ENCODE measurements at regions not wholly inside any gene's neighbourhood (a gene's known extent, or its start where the extent isn't known, plus 50 kb on each side); places are given as distances from the start of the nearest gene placed in this dataset.

DNA sequence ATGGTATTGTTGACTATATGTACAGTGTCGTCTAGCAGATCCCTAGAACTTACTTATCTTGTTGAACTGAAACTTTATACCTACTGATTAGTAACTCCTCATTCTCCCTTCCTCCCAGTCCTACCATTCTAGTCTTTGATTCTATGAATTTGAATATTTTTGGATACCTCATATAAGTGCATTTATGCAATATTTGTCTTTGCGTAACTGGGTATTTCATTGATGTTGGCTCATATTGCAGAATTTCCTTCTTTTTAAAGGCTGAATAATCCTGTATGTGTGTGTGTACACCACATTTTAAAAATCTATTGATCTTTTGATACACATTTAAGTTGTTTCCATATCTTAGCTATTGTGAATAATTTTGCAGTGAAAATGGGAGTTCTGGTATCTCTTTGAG is 119.9 kb downstream of the SOX4 start:
- TF ChIP-seq POLR2AphosphoS5 (IDR thresholded peaks at IDR 0.05; ENCODE audit: low read depth, low read length) (no peak), TCF7L2 (IDR thresholded peaks at IDR 0.05; ENCODE audit: low read depth, low read length) (no peak), SIN3A (IDR thresholded peaks at IDR 0.05; ENCODE audit: borderline replicate concordance, insufficient read depth, low read depth, low read length) (no peak)
- TF ChIP-seq, protein P1, sequence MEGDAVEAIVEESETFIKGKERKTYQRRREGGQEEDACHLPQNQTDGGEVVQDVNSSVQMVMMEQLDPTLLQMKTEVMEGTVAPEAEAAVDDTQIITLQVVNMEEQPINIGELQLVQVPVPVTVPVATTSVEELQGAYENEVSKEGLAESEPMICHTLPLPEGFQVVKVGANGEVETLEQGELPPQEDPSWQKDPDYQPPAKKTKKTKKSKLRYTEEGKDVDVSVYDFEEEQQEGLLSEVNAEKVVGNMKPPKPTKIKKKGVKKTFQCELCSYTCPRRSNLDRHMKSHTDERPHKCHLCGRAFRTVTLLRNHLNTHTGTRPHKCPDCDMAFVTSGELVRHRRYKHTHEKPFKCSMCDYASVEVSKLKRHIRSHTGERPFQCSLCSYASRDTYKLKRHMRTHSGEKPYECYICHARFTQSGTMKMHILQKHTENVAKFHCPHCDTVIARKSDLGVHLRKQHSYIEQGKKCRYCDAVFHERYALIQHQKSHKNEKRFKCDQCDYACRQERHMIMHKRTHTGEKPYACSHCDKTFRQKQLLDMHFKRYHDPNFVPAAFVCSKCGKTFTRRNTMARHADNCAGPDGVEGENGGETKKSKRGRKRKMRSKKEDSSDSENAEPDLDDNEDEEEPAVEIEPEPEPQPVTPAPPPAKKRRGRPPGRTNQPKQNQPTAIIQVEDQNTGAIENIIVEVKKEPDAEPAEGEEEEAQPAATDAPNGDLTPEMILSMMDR (IDR thresholded peaks at IDR 0.05): no peak
- TF ChIP-seq, protein P2, sequence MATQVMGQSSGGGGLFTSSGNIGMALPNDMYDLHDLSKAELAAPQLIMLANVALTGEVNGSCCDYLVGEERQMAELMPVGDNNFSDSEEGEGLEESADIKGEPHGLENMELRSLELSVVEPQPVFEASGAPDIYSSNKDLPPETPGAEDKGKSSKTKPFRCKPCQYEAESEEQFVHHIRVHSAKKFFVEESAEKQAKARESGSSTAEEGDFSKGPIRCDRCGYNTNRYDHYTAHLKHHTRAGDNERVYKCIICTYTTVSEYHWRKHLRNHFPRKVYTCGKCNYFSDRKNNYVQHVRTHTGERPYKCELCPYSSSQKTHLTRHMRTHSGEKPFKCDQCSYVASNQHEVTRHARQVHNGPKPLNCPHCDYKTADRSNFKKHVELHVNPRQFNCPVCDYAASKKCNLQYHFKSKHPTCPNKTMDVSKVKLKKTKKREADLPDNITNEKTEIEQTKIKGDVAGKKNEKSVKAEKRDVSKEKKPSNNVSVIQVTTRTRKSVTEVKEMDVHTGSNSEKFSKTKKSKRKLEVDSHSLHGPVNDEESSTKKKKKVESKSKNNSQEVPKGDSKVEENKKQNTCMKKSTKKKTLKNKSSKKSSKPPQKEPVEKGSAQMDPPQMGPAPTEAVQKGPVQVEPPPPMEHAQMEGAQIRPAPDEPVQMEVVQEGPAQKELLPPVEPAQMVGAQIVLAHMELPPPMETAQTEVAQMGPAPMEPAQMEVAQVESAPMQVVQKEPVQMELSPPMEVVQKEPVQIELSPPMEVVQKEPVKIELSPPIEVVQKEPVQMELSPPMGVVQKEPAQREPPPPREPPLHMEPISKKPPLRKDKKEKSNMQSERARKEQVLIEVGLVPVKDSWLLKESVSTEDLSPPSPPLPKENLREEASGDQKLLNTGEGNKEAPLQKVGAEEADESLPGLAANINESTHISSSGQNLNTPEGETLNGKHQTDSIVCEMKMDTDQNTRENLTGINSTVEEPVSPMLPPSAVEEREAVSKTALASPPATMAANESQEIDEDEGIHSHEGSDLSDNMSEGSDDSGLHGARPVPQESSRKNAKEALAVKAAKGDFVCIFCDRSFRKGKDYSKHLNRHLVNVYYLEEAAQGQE (IDR thresholded peaks at IDR 0.05; ENCODE audit: insufficient read depth in 1 of 2, low read depth in 2 of 2, low read length in 1 of 2): no peak
